NCI-H1105 treated with DMSO at 0.1 percent for 48 hours (cell line): ENCODE measurements at regions not wholly inside any gene's neighbourhood (a gene's known extent, or its start where the extent isn't known, plus 50 kb on each side); places are given as distances from the start of the nearest gene placed in this dataset.
"Not testable (repeated sequence)": the region's sequence is repeated elsewhere in the genome, so short reads cannot be mapped to it uniquely, and the experiment has no call there.

ENCODE experiments used
- DNase-seq: peaks from one replicate; lab custom pipeline; 2025; lab: John Stamatoyannopoulos, UW

GRCh38 chr3:78424656-78425055 lies 1343.1 kb downstream of the ROBO1 start:
- DNase-seq = no peak

GRCh38 chr3:78426454-78426853 lies 1341.3 kb downstream of the ROBO1 start:
- DNase-seq = no peak

- no peak for DNase-seq
These were observed 1340.5 kb downstream of the ROBO1 start for GRCh38 chr3:78427303-78427702.

- no peak for DNase-seq
These were observed 1337.1 kb downstream of the ROBO1 start for GRCh38 chr3:78430741-78431140.

- DNase-seq = no peak
These were observed 1333.0 kb downstream of the ROBO1 start for GRCh38 chr3:78434801-78435200.

GRCh38 chr3:78455166-78455565 lies 1312.6 kb downstream of the ROBO1 start:
- no peak for DNase-seq

GRCh38 chr3:78455712-78456433 lies 1311.9 kb downstream of the ROBO1 start:
- no peak for DNase-seq

- DNase-seq = no peak
These were observed 1308.0 kb downstream of the ROBO1 start for GRCh38 chr3:78459796-78460195.

- DNase-seq = no peak
These were observed 1305.8 kb downstream of the ROBO1 start for GRCh38 chr3:78462021-78462420.

GRCh38 chr3:78476076-78476475 lies 1291.7 kb downstream of the ROBO1 start:
- no peak for DNase-seq

- DNase-seq = no peak
These were observed 1286.7 kb downstream of the ROBO1 start for GRCh38 chr3:78481050-78481449.

GRCh38 chr3:78483090-78483489 lies 1284.7 kb downstream of the ROBO1 start:
- DNase-seq = no peak

- DNase-seq = no peak
These were observed 1272.9 kb downstream of the ROBO1 start for GRCh38 chr3:78494851-78495250.

- no peak for DNase-seq
These were observed 1272.5 kb downstream of the ROBO1 start for GRCh38 chr3:78495301-78495700.

GRCh38 chr3:78496501-78496900 lies 1271.3 kb downstream of the ROBO1 start:
- DNase-seq = peak; percentile 68

- peak; percentile 71 for DNase-seq
These were observed 1270.8 kb downstream of the ROBO1 start for GRCh38 chr3:78497021-78497420.

- DNase-seq = peak; percentile 43
These were observed 1270.0 kb downstream of the ROBO1 start for GRCh38 chr3:78497767-78498166.

GRCh38 chr3:78506061-78506460 lies 1261.7 kb downstream of the ROBO1 start:
- DNase-seq = no peak

- DNase-seq = no peak
These were observed 1261.1 kb downstream of the ROBO1 start for GRCh38 chr3:78506581-78507195.

- DNase-seq = no peak
These were observed 1260.4 kb downstream of the ROBO1 start for GRCh38 chr3:78507196-78507984.

- DNase-seq = no peak
These were observed 1256.0 kb downstream of the ROBO1 start for GRCh38 chr3:78511840-78512239.

GRCh38 chr3:78512786-78513185 lies 1255.0 kb downstream of the ROBO1 start:
- not testable (repeated sequence) for DNase-seq

- DNase-seq = no peak
These were observed 1251.4 kb downstream of the ROBO1 start for GRCh38 chr3:78516437-78516836.
